HEK293 (cell line): ENCODE measurements at regions not wholly inside any gene's neighbourhood (a gene's known extent, or its start where the extent isn't known, plus 50 kb on each side); places are given as distances from the start of the nearest gene placed in this dataset.

Experiments
- CTCF ChIP-seq: fragments of 450-650 bp; formaldehyde crosslinking; IDR thresholded peaks from 2 replicates; pipeline ENCODE4 v1.5.1; 2016; ENCODE audit warnings: missing biosample characterization, missing genetic modification characterization
- PBX3 ChIP-seq: sonication (generic); formaldehyde crosslinking; IDR thresholded peaks from 2 replicates; pipeline ENCODE4 v1.8.1; 2022; ENCODE audit warnings: mild to moderate bottlenecking, moderate library complexity, missing genetic modification reagents
- PRDM6 ChIP-seq: fragments of 450-650 bp; formaldehyde crosslinking; IDR thresholded peaks from 2 replicates; pipeline ENCODE4 v1.5.1; 2017; ENCODE audit warnings: missing biosample characterization, missing genetic modification characterization
- REPIN1 ChIP-seq: fragments of 450-650 bp; formaldehyde crosslinking; IDR thresholded peaks from 2 replicates; pipeline ENCODE4 v1.5.1; 2017; ENCODE audit warnings: missing biosample characterization, missing genetic modification characterization, low read depth
- REST ChIP-seq: fragments of 450-650 bp; formaldehyde crosslinking; IDR thresholded peaks from 2 replicates; pipeline ENCODE4 v1.5.1; 2016; ENCODE audit warnings: missing biosample characterization, missing genetic modification characterization
- SALL2 ChIP-seq: fragments of 450-650 bp; formaldehyde crosslinking; IDR thresholded peaks from 2 replicates; pipeline ENCODE4 v1.5.0; 2017; ENCODE audit warnings: missing biosample characterization, mild to moderate bottlenecking, missing genetic modification characterization, borderline replicate concordance
- ZBTB26 ChIP-seq: fragments of 450-650 bp; formaldehyde crosslinking; optimal IDR thresholded peaks from 2 replicates; pipeline ENCODE3; 2016; ENCODE audit warnings: missing biosample characterization, mild to moderate bottlenecking, missing genetic modification characterization
- ZFP3 ChIP-seq: fragments of 450-650 bp; formaldehyde crosslinking; IDR thresholded peaks from 2 replicates; pipeline ENCODE4 v1.5.1; 2016; ENCODE audit warnings: low read depth, missing biosample characterization, missing genetic modification characterization
- ZNF24 ChIP-seq: fragments of 450-650 bp; formaldehyde crosslinking; IDR thresholded peaks from 2 replicates; pipeline ENCODE4 v1.5.1; 2016; ENCODE audit warnings: missing biosample characterization, missing genetic modification characterization
- ZNF626 ChIP-seq: fragments of 450-650 bp; sonication (Bioruptor Pico); formaldehyde crosslinking; IDR thresholded peaks from 2 replicates; pipeline ENCODE4 v1.5.1; 2018; ENCODE audit warnings: missing biosample characterization, missing genetic modification characterization, inconsistent platforms
- ZNF629 ChIP-seq: fragments of 450-650 bp; formaldehyde crosslinking; IDR thresholded peaks from 2 replicates; pipeline ENCODE4 v1.5.1; 2017; ENCODE audit warnings: missing biosample characterization, missing genetic modification characterization
- ZNF660 ChIP-seq: fragments of 450-650 bp; IDR thresholded peaks from 2 replicates; pipeline ENCODE4 v1.5.1; 2018; ENCODE audit warnings: missing biosample characterization, mild to moderate bottlenecking, missing genetic modification characterization
- ZNF843 ChIP-seq: fragments of 450-650 bp; formaldehyde crosslinking; IDR thresholded peaks from 2 replicates; pipeline ENCODE4 v1.5.1; 2016; ENCODE audit warnings: missing biosample characterization, missing genetic modification characterization
- TF ChIP-seq, protein P1 (sequence below): fragments of 450-650 bp; formaldehyde crosslinking; IDR thresholded peaks from 2 replicates; pipeline ENCODE4 v1.5.1; 2016; ENCODE audit warnings: missing biosample characterization, missing genetic modification characterization

GRCh38 chr15:47551079-47551478 lies 166.2 kb upstream of the SEMA6D start:
- TF ChIP-seq PBX3 (CRISPR knock-in tag) (no peak), PRDM6 (tag by site-specific recombination) (no peak), CTCF (tag by site-specific recombination) (no peak), ZNF843 (no peak), REST (tag by site-specific recombination) (no peak), SALL2 (tag by site-specific recombination) (no peak), ZBTB26 (tag by site-specific recombination) (no peak), ZFP3 (tag by site-specific recombination) (no peak), REPIN1 (tag by site-specific recombination) (no peak), ZNF626 (tag by site-specific recombination) (no peak), ZNF660 (tag by site-specific recombination) (no peak), ZNF24 (no peak), ZNF629 (tag by site-specific recombination) (no peak)
- TF ChIP-seq, protein P1, sequence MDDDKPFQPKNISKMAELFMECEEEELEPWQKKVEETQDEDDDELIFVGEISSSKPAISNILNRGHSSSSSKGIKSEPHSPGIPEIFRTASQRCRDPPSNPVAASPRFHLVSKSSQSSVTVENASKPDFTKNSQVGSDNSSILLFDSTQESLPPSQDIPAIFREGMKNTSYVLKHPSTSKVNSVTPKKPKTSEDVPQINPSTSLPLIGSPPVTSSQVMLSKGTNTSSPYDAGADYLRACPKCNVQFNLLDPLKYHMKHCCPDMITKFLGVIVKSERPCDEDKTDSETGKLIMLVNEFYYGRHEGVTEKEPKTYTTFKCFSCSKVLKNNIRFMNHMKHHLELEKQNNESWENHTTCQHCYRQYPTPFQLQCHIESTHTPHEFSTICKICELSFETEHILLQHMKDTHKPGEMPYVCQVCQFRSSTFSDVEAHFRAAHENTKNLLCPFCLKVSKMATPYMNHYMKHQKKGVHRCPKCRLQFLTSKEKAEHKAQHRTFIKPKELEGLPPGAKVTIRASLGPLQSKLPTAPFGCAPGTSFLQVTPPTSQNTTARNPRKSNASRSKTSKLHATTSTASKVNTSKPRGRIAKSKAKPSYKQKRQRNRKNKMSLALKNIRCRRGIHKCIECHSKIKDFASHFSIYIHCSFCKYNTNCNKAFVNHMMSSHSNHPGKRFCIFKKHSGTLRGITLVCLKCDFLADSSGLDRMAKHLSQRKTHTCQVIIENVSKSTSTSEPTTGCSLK (tag by site-specific recombination) = no peak
